ENCODE measurements at regions not wholly inside any gene's neighbourhood (a gene's known extent, or its start where the extent isn't known, plus 50 kb on each side); places are given as distances from the start of the nearest gene placed in this dataset.

DNA sequence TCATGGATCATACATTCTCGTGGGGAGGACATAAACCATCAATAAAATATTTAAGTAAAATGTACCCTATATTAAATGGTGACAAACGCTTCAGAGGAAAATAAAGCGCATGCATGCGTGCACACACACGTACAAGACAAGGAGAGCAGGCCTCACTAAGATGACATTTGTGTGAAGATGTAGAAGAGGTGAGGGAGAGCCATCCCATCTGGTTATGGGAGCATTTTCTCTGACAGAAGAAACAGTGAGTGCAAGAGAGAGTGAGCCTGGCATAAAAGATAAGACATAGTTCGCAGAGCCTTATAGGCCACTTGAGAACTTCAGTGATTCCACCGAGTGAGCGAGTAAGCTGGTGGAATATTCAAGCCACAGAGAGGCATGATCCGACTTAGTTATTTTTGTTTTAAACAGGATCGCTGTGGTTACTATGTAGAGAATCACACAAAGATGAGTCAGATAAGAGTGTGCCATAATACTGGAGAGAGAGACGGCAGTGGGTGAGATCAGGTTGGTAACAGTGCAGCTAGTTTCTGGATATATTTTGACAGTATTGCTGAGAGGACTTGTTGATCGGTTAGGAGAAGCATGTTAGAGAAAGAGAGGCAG, 624.2 kb downstream of the PLPP3 start:
- no peak for DNase-seq

GRCh38 chr1:55951291-55951690, 628.1 kb downstream of the PLPP3 start:
- DNase-seq: no peak

DNA sequence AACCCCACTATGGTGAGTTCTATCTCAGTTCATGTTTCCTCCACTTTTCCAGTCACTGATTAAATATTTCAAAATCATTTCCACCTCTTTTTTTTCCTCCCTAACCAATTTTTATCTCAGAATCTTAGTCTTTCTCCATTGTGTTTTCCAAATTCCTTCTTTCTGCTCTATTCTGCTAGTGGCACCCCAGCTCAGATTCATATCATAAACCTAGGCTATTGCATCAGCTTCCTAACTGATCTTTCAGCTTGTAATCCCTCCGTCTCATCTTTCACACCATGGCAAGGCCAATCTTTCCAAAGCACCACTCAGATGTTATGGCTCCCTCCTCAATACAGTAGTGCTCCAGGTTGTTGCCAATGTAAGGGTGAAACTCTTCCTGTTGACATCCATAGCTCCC, 631.9 kb downstream of the PLPP3 start:
- no peak for DNase-seq

GRCh38 chr1:55943721-55944435, 635.5 kb downstream of the PLPP3 start:
- DNase-seq: no peak

DNA sequence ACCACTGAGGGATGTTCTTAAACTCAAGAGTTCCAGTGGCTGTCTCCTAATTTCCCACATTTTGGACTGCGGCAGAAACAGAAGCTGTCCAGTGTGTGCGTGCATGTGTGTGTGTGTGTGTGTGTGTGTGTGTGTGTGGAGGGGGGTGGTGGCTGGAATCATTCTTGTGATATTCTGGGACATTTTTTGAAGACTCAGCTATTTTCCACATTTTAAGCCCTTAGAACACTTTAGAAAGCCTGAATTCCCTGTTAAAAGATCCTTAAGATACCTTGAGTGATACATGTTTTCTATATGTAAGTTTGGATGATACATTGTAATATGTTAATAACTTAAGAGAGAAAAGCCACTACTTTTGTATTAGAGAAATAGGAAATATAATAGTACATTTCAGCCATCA, 636.4 kb downstream of the PLPP3 start:
- DNase-seq: no peak

DNA sequence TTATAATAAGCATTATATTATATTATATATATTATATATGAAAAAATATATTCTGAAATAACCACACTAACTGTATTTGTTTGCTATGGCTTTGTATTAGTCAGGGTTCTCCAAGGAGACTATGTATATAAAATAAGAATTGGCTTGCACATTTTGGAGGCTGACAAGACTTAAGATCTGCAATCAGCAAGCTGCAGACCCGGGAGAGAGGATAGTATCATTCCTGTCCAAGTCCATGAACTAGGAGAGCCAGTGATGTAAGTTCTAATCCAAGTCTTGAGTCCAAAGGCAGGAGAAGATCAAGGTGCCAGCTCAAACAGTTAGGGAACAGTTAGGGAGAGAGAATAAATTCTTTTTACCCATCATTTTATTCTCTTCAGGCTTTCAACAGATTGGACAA, 639.5 kb downstream of the PLPP3 start:
- DNase-seq: no peak

DNA sequence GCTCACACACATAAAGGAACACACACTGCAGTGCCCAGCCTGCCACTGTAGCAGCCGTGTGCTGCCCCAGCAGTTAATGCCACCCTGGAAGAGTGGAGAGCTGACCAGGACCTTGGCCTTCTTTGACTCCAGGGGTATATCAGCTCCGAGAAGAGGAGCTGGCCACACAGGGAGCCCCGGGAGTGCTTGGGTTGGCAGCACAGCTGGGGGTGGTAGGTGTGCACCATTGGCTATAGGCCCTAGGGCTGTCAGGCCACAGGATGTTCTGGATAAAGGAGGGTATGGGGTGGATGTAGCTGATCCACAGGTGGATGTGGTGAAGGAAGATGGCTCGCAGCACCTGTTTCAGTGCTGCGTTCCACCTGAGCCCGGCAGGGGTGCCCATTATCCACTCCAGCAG, 640.5 kb downstream of the PLPP3 start:
- no peak for DNase-seq

GRCh38 chr1:55938376-55938850, 641.0 kb downstream of the PLPP3 start:
- no peak for DNase-seq

DNA sequence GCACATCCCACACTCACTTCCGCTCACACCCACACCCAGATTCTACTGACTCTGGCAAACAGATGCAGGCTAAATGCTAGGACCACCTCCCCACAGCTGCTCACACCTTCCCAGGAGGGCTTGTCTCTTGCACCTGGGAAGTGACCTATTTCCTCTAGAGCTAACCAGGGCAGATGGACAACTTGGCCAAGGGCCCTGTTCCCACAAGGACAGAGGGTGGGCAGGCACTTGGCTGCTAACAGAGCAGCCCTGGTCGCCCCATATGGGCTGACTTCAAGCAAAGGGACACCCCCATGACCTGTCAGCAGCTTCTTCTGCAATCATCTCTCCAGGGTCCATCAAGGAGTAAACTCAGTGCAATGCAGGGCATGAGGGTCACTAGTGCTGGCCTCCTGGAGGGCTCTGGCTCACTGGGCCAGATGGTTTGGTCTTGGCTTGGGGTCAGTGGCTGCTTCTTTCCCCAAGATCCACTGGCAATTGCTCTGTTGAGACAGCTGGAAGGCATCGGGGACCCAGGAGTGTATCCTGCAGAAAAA, 641.5 kb downstream of the PLPP3 start:
- DNase-seq: no peak

GRCh38 chr1:55935236-55935635, 644.1 kb downstream of the PLPP3 start:
- no peak for DNase-seq

- no peak for DNase-seq
Observed at GRCh38 chr1:55932402-55932801, 647.0 kb downstream of the PLPP3 start.

GRCh38 chr1:55931081-55931940, 648.1 kb downstream of the PLPP3 start:
- no peak for DNase-seq

DNA sequence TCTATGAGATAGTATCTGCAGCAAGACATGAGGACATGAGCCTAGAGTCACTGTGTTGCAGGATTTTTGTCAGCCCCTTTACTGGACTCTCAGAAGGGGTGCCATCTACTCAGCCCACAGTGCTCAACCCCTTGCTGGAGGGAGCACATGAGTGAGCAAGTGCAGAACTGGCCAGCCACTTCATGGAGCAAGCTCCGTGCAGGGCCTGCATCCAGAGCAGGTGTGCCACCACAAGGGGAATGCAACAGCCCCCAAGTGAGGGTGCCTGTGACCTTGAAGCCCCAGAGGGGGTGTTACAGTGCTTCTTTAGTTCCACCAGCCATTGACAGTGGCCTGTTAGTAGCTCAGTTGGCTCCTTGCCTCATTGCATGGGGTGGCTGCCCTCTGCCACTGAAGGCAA, 649.7 kb downstream of the PLPP3 start:
- DNase-seq: no peak

- DNase-seq: no peak
Observed at GRCh38 chr1:55928576-55928975, 650.8 kb downstream of the PLPP3 start.

DNA sequence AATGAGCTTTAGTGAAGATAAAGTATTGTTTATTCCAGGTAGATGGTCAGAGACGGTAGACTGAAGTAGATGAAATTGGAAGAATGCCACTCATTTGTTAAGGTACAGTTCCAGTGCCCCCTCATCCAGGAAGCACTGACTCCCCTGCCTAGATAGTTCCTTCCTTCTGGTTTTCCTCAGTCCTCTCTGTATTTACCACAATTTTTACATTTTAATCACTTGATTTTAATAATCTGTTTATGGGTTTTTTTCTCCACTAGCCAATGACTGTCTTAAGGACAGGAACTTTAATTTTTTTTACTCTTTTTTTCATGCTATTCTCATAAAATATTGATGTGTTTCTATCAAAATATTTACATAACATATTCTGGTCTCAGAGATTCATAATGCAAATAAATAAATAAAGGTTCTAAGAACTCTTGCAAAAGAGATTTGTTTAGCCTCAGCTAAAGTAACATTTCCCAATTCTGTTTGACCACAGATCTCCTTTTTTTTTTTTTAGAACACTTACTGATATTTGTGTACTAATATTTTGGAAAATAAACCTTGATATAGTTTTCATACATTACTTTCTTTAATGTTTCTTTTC, 651.6 kb downstream of the PLPP3 start:
- no peak for DNase-seq

DNA sequence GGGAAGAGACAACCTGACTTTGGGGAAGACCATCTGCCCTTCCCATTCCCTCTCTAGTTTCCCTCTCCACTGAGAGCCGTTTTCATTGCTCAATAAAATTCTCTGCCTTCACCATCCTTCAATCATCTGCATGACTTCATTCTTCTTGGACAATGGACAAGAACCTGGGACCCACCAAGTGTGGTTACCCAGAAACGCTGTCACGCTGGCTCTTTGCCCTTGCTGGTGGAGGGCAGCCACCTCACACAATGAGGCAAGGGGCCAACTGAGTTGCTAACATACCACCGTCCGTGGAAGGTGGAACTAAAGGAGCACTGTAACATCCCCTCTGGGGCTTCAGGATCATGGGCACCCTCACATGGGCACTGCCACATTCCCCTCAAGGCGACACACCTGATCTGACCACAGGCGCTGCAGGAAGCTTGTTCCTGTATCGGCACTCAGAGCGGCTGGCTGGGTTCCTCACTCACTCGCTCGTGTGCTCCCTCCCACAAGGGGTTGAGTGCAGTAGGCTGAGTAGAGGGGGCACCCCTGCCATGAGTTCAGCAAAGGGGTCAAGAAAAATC, 652.4 kb downstream of the PLPP3 start:
- DNase-seq: no peak

DNA sequence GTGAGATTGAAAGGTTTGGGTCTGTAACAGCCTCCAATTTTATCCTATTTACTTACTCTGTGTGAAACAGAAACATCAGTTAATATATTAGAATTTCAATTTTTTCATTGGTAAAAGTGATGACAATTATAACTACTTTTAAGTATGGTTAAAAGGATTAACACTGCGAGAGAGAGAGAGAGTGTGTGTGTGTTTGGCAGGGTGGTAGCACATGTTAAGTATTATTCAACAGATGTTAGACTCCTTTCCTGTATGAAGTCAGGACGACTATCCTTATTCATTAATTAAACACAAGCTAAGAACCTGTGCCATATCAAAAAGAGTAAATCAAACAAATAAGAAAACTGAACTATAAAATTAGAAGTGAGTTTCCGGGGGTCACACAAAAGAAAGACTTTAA, 662.5 kb downstream of the PLPP3 start:
- no peak for DNase-seq

- DNase-seq: no peak
Observed at GRCh38 chr1:55916481-55916880, 662.9 kb downstream of the PLPP3 start.

DNA sequence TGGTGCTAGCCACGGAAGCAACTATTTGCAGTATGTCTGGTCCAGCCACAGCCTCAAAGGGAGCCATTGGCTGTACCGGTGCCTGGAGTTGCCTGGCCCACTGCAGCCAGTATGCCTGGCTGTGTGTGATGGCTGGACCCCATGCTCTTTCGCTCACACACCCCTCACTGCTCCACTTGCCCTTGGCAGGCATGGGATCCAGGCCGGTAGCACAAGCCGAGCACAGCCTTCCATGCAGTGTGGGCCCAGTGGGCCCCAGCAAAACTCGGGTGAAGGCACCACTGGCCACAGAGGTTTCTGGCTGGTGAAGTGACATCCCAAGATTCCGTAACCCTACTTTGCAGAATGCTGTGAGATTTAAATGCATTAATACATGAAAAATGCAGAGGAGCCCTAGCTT, 665.8 kb downstream of the PLPP3 start:
- DNase-seq: no peak

GRCh38 chr1:55912438-55912837, 666.9 kb downstream of the PLPP3 start:
- DNase-seq: no peak

DNA sequence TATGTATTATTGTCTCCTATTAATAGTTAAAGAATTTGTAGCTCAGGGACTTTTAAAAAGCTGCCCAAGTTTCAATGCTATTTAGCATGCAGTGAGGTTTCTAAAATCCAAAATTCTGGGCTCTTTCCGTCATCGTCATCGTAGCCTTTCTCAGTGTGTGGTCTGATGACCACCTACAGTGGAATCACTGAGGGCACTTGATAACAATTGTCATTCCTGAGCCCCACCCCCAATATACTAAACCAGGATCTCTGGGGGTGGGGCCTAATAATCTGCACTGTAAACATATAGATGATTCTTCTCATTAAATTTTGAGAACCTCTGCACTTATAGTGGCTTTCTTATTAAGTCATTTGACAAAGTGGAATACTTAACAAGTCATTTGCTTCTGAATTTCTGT, 674.8 kb downstream of the PLPP3 start:
- DNase-seq: no peak

GRCh38 chr1:55898181-55898580, 681.2 kb downstream of the PLPP3 start:
- DNase-seq: no peak

DNA sequence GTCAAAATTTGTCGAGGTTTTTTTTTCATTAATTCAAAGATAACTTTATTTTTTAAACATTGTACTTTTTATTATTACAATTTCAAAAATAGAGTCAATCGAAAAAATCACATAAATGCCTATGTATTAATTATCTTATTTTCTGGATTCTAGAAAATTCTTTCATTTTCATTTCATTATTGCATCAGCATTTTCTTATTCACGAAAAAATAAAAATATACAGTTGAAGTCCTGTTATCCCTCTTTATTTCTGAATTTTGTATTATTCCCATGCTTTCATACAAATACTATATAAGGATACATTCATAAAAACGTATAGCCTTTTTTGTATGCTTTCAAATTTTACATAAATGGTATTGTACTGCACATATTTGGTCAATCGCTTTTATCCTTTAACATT, 681.0 kb upstream of the USP24 start:
- DNase-seq: no peak

Data from stimulated activated CD4-positive, alpha-beta T cell treated with anti-CD3 and anti-CD28 coated beads, Interleukin-2, amount 100 ng/mL, for 24 hours (primary cell).